ENCODE measurements at regions not wholly inside any gene's neighbourhood (a gene's known extent, or its start where the extent isn't known, plus 50 kb on each side); places are given as distances from the start of the nearest gene placed in this dataset.

GRCh38 chr2:181114021-181114420 lies 133.6 kb downstream of the UBE2E3 start:
- no peak overlapping the region for H3K4me3 ChIP-seq (ENCODE audit: low read depth in 1 of 2, low read length in 2 of 2)
- no peak overlapping the region for H3K27ac ChIP-seq (ENCODE audit: low read depth, low read length)
- no peaks in the 10 kb centered on the region for H3K9me3 ChIP-seq (ENCODE audit: control insufficient read depth in 1 of 2, low read length in 2 of 2)
- H3K27me3 ChIP-seq (ENCODE audit: control insufficient read depth in 1 of 2, insufficient read depth in 2 of 2, low read length in 2 of 2), result no peaks in the 10 kb centered on the region
- no peak overlapping the region for H3K9ac ChIP-seq (ENCODE audit: low read depth in 1 of 2, low read length in 2 of 2)
- H3K36me3 ChIP-seq (ENCODE audit: control insufficient read depth in 1 of 2, insufficient read depth in 2 of 2, low read length in 2 of 2), result no peaks in the 10 kb centered on the region
- H3K4me1 ChIP-seq (ENCODE audit: control insufficient read depth in 1 of 2, insufficient read depth in 2 of 2, low read length in 2 of 2), result no peaks in the 10 kb centered on the region

- H3K4me1 ChIP-seq (ENCODE audit: control insufficient read depth in 1 of 2, insufficient read depth in 2 of 2, low read length in 2 of 2), result no peaks in the 10 kb centered on the region
- H3K27me3 ChIP-seq (ENCODE audit: control insufficient read depth in 1 of 2, insufficient read depth in 2 of 2, low read length in 2 of 2), result no peaks in the 10 kb centered on the region
- H3K4me3 ChIP-seq (ENCODE audit: low read depth in 1 of 2, low read length in 2 of 2), result no peak overlapping the region
- H3K9ac ChIP-seq (ENCODE audit: low read depth in 1 of 2, low read length in 2 of 2), result no peak overlapping the region
- no peaks in the 10 kb centered on the region for H3K9me3 ChIP-seq (ENCODE audit: control insufficient read depth in 1 of 2, low read length in 2 of 2)
- H3K27ac ChIP-seq (ENCODE audit: low read depth, low read length), result no peak overlapping the region
- no peaks in the 10 kb centered on the region for H3K36me3 ChIP-seq (ENCODE audit: control insufficient read depth in 1 of 2, insufficient read depth in 2 of 2, low read length in 2 of 2)
Measured at GRCh38 chr2:181116261-181116660, 135.9 kb downstream of the UBE2E3 start.

- Histone ChIP-seq H3K9ac (ENCODE audit: low read depth in 1 of 2, low read length in 2 of 2) (no peak overlapping the region), H3K4me3 (ENCODE audit: low read depth in 1 of 2, low read length in 2 of 2) (no peak overlapping the region), H3K36me3 (ENCODE audit: control insufficient read depth in 1 of 2, insufficient read depth in 2 of 2, low read length in 2 of 2) (no peaks in the 10 kb centered on the region), H3K9me3 (ENCODE audit: control insufficient read depth in 1 of 2, low read length in 2 of 2) (no peaks in the 10 kb centered on the region), H3K27me3 (ENCODE audit: control insufficient read depth in 1 of 2, insufficient read depth in 2 of 2, low read length in 2 of 2) (no peaks in the 10 kb centered on the region), H3K27ac (ENCODE audit: low read depth, low read length) (no peak overlapping the region), H3K4me1 (ENCODE audit: control insufficient read depth in 1 of 2, insufficient read depth in 2 of 2, low read length in 2 of 2) (no peaks in the 10 kb centered on the region)
Measured at GRCh38 chr2:181117206-181117925, 137.0 kb downstream of the UBE2E3 start.

GRCh38 chr2:181120625-181121024 lies 140.2 kb downstream of the UBE2E3 start:
- Histone ChIP-seq H3K9me3 (ENCODE audit: control insufficient read depth in 1 of 2, low read length in 2 of 2) (no peaks in the 10 kb centered on the region), H3K4me3 (ENCODE audit: low read depth in 1 of 2, low read length in 2 of 2) (no peak overlapping the region), H3K27me3 (ENCODE audit: control insufficient read depth in 1 of 2, insufficient read depth in 2 of 2, low read length in 2 of 2) (no peaks in the 10 kb centered on the region), H3K27ac (ENCODE audit: low read depth, low read length) (no peak overlapping the region), H3K4me1 (ENCODE audit: control insufficient read depth in 1 of 2, insufficient read depth in 2 of 2, low read length in 2 of 2) (no peaks in the 10 kb centered on the region), H3K36me3 (ENCODE audit: control insufficient read depth in 1 of 2, insufficient read depth in 2 of 2, low read length in 2 of 2) (no peaks in the 10 kb centered on the region), H3K9ac (ENCODE audit: low read depth in 1 of 2, low read length in 2 of 2) (no peak overlapping the region)

GRCh38 chr2:181121996-181122395 lies 141.6 kb downstream of the UBE2E3 start:
- H3K9ac ChIP-seq (ENCODE audit: low read depth in 1 of 2, low read length in 2 of 2), result no peak overlapping the region

GRCh38 chr2:181122601-181123000 lies 142.2 kb downstream of the UBE2E3 start:
- no peak overlapping the region for H3K4me3 ChIP-seq (ENCODE audit: low read depth in 1 of 2, low read length in 2 of 2)
- no peak overlapping the region for H3K9ac ChIP-seq (ENCODE audit: low read depth in 1 of 2, low read length in 2 of 2)
- no peaks in the 10 kb centered on the region for H3K4me1 ChIP-seq (ENCODE audit: control insufficient read depth in 1 of 2, insufficient read depth in 2 of 2, low read length in 2 of 2)
- no peaks in the 10 kb centered on the region for H3K36me3 ChIP-seq (ENCODE audit: control insufficient read depth in 1 of 2, insufficient read depth in 2 of 2, low read length in 2 of 2)
- H3K27ac ChIP-seq (ENCODE audit: low read depth, low read length), result no peak overlapping the region
- no peaks in the 10 kb centered on the region for H3K9me3 ChIP-seq (ENCODE audit: control insufficient read depth in 1 of 2, low read length in 2 of 2)
- no peaks in the 10 kb centered on the region for H3K27me3 ChIP-seq (ENCODE audit: control insufficient read depth in 1 of 2, insufficient read depth in 2 of 2, low read length in 2 of 2)

More at GRCh38 chr2:181121996-181122395, 141.6 kb downstream of the UBE2E3 start:
- Histone ChIP-seq H3K4me1 (ENCODE audit: control insufficient read depth in 1 of 2, insufficient read depth in 2 of 2, low read length in 2 of 2) (no peaks in the 10 kb centered on the region), H3K36me3 (ENCODE audit: control insufficient read depth in 1 of 2, insufficient read depth in 2 of 2, low read length in 2 of 2) (no peaks in the 10 kb centered on the region), H3K4me3 (ENCODE audit: low read depth in 1 of 2, low read length in 2 of 2) (no peak overlapping the region), H3K27me3 (ENCODE audit: control insufficient read depth in 1 of 2, insufficient read depth in 2 of 2, low read length in 2 of 2) (no peaks in the 10 kb centered on the region), H3K27ac (ENCODE audit: low read depth, low read length) (no peak overlapping the region), H3K9me3 (ENCODE audit: control insufficient read depth in 1 of 2, low read length in 2 of 2) (no peaks in the 10 kb centered on the region)

- H3K27ac ChIP-seq (ENCODE audit: low read depth, low read length), result no peak overlapping the region
- H3K4me3 ChIP-seq (ENCODE audit: low read depth in 1 of 2, low read length in 2 of 2), result no peak overlapping the region
- H3K36me3 ChIP-seq (ENCODE audit: control insufficient read depth in 1 of 2, insufficient read depth in 2 of 2, low read length in 2 of 2), result no peaks in the 10 kb centered on the region
- H3K4me1 ChIP-seq (ENCODE audit: control insufficient read depth in 1 of 2, insufficient read depth in 2 of 2, low read length in 2 of 2), result no peaks in the 10 kb centered on the region
- no peaks in the 10 kb centered on the region for H3K27me3 ChIP-seq (ENCODE audit: control insufficient read depth in 1 of 2, insufficient read depth in 2 of 2, low read length in 2 of 2)
- H3K9ac ChIP-seq (ENCODE audit: low read depth in 1 of 2, low read length in 2 of 2), result no peak overlapping the region
- H3K9me3 ChIP-seq (ENCODE audit: control insufficient read depth in 1 of 2, low read length in 2 of 2), result no peaks in the 10 kb centered on the region
Measured at GRCh38 chr2:181123798-181124231, 143.4 kb downstream of the UBE2E3 start.

- Histone ChIP-seq H3K9me3 (ENCODE audit: control insufficient read depth in 1 of 2, low read length in 2 of 2) (no peaks in the 10 kb centered on the region), H3K4me1 (ENCODE audit: control insufficient read depth in 1 of 2, insufficient read depth in 2 of 2, low read length in 2 of 2) (no peaks in the 10 kb centered on the region), H3K9ac (ENCODE audit: low read depth in 1 of 2, low read length in 2 of 2) (peak overlapping the region in 1 of 2 donors; percentile 27), H3K27me3 (ENCODE audit: control insufficient read depth in 1 of 2, insufficient read depth in 2 of 2, low read length in 2 of 2) (no peaks in the 10 kb centered on the region), H3K36me3 (ENCODE audit: control insufficient read depth in 1 of 2, insufficient read depth in 2 of 2, low read length in 2 of 2) (no peaks in the 10 kb centered on the region), H3K4me3 (ENCODE audit: low read depth in 1 of 2, low read length in 2 of 2) (peak overlapping the region in 1 of 2 donors; percentile 9), H3K27ac (ENCODE audit: low read depth, low read length) (no peak overlapping the region)
Measured at GRCh38 chr2:181124497-181124896, 144.1 kb downstream of the UBE2E3 start.

GRCh38 chr2:181125359-181125758 lies 145.0 kb downstream of the UBE2E3 start:
- peak overlapping the region; percentile 30 for H3K27ac ChIP-seq (ENCODE audit: low read depth, low read length)
- H3K9me3 ChIP-seq (ENCODE audit: control insufficient read depth in 1 of 2, low read length in 2 of 2), result no peaks in the 10 kb centered on the region
- H3K4me1 ChIP-seq (ENCODE audit: control insufficient read depth in 1 of 2, insufficient read depth in 2 of 2, low read length in 2 of 2), result no peaks in the 10 kb centered on the region
- H3K27me3 ChIP-seq (ENCODE audit: control insufficient read depth in 1 of 2, insufficient read depth in 2 of 2, low read length in 2 of 2), result no peaks in the 10 kb centered on the region
- peak overlapping the region in 1 of 2 donors; percentile 8 for H3K9ac ChIP-seq (ENCODE audit: low read depth in 1 of 2, low read length in 2 of 2)
- no peaks in the 10 kb centered on the region for H3K36me3 ChIP-seq (ENCODE audit: control insufficient read depth in 1 of 2, insufficient read depth in 2 of 2, low read length in 2 of 2)
- no peak overlapping the region for H3K4me3 ChIP-seq (ENCODE audit: low read depth in 1 of 2, low read length in 2 of 2)

- Histone ChIP-seq H3K4me1 (ENCODE audit: control insufficient read depth in 1 of 2, insufficient read depth in 2 of 2, low read length in 2 of 2) (no peaks in the 10 kb centered on the region), H3K36me3 (ENCODE audit: control insufficient read depth in 1 of 2, insufficient read depth in 2 of 2, low read length in 2 of 2) (no peaks in the 10 kb centered on the region), H3K27me3 (ENCODE audit: control insufficient read depth in 1 of 2, insufficient read depth in 2 of 2, low read length in 2 of 2) (no peaks in the 10 kb centered on the region), H3K27ac (ENCODE audit: low read depth, low read length) (peak overlapping the region; percentile 30), H3K4me3 (ENCODE audit: low read depth in 1 of 2, low read length in 2 of 2) (no peak overlapping the region), H3K9ac (ENCODE audit: low read depth in 1 of 2, low read length in 2 of 2) (no peak overlapping the region), H3K9me3 (ENCODE audit: control insufficient read depth in 1 of 2, low read length in 2 of 2) (no peaks in the 10 kb centered on the region)
Measured at GRCh38 chr2:181126311-181126868, 146.0 kb downstream of the UBE2E3 start.
